HG02798 (cell line): ENCODE measurements at regions not wholly inside any gene's neighbourhood (a gene's known extent, or its start where the extent isn't known, plus 50 kb on each side); places are given as distances from the start of the nearest gene placed in this dataset.

ENCODE experiments used
- ATAC-seq: cut with Tn5 transposase; IDR thresholded peaks from one replicate; pipeline ENCODE4 v1.9.1; 2021; ENCODE audit warnings: mild to moderate bottlenecking; ENCODE audit not compliant: unreplicated experiment, poor library complexity

DNA sequence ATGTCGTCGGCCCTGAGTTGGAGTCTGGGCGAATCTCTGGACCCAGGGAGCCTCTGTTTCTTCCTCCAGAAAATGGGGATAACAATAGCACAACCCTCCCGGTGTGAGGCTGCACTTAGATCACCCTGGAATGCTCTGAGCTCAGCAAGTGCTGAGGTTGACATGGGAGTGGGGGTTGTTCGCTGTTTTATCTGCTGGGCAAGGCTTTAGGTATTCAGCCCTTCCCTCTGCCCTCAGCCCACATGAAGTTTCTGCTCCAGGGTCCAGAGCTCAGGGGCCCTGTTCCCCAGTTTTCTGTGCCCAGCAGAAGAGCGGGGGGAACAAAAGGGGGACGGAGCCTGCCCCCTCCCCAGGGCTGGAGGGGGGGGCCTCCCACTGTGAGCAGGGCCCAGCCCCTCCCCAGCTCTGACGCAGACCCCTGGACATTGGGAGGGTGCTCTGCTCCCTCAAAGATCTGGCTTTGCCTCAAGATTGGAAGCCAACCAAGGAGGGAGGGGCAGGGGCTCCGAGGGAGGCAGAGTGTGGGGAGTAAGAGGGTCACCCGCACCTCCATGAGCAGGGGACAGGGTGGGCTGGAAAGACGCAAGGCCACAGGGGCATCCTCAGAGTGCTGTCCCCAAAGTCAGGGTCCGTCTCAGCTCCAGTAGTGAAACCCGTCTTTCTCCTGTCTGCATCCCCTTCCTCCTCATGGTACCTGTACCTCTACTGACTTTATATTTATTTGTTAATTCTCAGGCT lies 215.6 kb downstream of the C9orf50 start:
- no peak for ATAC-seq

DNA sequence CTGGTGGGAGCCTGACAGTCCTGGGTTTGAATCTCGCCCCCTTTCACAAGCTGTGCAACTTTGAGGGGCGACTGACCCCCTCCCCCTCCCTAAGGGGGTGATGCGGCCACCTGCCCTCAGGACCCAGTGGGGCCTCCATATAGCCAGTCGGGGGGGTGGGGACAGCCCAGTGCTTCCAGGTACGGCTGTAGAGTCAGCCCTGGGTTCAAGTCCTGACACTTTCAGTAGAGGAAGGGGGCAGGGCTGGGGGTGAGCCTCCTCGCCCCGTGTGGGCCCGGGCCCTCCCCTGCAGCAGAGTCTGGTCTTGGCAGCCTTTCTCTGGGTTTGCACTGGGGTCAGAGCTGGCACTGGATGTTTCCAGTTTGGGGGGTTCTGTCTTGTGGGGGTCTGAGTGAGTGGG lies 216.3 kb downstream of the C9orf50 start:
- no peak for ATAC-seq

DNA sequence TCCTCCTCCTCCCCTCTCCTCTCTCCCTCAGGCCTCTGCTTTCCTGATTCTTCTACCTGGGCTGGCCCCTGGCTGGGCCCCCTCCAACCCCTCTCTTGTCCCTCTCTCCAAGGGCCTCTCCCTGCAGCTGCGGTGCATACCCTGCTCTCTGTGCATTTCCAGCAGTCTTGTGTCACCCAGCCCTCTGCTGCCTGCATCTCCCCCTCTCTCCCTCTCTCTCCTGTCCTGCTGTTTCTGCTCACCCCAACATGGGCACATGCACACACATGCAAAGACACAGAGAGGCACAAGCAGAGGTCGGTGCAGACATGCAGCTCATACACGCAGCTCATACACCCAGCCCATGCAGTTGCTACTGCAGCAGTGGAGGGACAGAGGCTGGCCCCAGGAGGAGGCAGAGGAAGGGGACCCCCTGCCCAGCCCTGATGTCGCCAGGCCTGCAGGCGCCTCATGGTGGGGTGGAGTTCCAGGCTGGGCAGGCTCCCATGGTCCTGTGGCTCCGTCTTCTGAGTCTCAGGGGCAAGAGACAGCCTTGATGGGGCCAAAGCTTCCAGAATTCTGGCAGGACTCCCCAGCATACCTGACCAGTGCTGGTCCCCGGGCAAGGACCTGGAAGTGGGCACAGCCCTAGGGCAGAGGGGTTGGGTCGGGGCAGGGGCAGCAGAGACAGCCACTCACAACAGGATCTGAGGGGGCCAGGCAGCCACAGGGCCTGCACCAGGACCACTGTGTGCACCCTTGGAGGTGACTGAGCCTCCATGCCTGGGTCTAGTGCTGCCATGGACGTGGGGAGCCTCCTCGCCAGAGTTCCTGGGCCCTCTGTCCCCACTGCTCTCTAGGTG lies 216.9 kb downstream of the C9orf50 start:
- ATAC-seq: no peak

DNA sequence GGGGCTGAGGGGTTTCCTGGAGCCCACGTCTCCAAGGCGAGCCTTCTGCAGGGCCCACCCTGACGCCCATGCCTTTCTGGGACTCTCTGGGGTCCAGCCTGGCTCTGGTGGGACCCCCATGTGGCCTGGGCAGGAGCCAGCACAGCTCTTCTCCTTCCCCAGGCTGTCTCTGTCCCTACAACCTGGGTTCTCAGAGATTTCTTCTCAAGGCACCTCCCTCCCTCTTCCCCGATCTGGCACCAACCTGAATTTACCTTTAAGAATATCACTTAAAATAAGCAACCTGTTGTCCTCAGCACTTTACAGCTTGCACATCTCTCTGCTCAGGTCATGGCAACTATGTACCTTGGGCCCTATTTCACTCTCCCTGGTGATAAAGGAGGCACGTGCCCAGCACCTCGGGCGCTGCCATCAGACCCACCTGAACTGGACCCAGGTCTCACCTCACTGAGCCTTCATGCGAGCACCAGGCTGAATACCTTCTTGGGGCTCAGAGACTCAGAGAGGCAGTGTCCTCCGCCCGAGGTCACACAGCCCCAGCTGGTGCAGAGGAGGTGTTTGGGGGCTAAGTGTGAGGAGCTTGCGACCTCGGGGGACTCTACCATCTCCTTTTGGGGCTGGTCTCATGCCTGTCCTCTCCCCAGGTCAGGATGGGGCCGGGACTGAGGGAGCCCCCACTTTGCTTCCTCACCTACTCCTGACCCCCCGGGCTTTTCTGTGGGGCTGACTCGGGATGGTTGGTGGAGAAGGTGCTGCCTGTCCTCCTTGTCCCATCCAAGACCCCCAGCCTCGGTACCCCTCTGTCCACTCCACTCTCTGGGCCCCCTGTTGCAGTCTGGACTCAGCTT lies 217.7 kb downstream of the C9orf50 start:
- ATAC-seq: no peak

DNA sequence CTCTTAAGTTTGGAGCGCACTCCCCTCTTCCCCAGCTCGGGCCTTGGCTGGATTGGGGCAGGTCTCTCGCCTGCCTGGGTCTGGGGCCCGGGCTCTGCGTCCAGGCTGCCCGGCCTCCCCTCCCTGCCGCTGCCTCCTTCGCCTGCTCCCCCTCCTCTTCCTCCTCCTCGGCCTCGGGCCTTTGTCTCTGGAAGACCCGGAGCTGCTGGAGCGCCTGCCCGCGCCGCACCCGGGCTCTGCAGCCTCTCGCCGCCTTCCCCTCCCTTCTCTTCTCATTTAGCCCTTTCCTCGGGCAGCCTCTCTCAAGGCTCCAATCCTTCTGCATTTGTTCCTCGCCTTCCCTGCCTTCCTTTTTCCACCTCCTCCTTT lies 218.5 kb downstream of the C9orf50 start:
- ATAC-seq: no peak

DNA sequence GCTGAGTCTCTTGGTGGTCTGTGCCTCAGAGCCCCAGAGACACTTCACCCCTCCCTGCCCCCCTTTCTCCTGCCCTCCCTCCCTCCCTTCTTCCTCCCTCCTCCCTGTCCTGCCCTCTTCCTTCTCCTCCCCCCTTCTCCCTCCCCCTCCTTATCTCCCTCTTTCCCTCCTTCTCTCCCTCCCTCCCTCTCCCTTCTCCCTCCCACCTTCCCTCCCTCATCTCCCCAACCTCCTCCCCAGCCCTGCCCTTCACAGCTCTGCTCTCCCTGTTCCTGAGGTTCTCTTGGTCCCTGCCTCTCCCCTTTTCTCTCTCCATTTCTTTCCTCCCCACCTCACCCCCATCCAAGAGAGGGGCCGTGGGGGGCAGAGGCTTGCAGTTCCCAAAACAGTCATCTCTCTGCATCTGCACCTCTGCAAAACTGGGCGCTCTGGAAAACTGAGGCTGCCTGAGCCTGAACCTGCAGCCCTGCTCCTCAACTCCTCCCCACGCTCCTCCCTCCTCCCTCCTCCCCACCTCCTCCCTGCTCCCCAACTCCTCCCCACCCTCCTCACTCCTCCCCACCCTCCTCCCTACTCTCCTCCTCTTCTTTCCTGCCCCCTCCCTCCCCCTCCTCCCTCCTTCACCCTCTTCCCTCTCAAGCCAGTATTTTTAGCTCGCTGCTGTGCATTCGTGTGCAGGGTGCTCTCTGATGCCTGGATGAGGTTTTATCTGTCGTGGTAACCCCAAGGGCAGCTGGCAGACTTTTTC lies 219.1 kb downstream of the C9orf50 start:
- no peak for ATAC-seq

DNA sequence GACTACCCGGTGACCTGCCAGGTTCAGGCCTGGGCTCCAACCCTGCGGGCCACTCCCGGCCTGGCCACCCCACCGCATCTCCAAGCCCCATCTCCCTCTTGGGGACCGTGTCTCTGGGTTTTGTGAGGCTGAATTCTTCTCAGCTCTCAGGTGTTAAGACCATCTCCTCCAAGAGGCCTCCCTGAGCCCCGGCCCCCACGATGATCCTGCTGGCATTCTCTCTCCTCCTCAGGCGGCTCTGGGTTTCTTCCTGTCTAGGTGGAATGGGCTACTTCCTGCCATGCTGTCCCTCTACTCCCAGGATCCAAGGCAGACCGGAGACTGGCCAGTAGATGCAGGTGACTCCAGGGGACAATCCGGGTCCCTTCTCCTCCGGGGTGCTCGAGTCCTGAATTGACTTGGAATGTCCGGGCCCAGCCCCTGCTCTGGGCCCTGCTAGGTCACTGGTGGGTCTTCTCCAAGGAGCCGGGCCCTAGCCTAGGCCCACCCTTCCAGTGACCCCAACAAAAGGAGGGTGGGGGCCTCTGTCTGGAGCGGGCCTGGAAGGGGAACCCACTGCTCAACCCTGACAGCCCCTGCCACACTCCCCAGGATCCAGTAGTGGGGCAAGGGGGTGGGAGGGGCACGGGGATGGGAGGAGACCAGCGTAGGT lies 219.8 kb downstream of the C9orf50 start:
- ATAC-seq: no peak

DNA sequence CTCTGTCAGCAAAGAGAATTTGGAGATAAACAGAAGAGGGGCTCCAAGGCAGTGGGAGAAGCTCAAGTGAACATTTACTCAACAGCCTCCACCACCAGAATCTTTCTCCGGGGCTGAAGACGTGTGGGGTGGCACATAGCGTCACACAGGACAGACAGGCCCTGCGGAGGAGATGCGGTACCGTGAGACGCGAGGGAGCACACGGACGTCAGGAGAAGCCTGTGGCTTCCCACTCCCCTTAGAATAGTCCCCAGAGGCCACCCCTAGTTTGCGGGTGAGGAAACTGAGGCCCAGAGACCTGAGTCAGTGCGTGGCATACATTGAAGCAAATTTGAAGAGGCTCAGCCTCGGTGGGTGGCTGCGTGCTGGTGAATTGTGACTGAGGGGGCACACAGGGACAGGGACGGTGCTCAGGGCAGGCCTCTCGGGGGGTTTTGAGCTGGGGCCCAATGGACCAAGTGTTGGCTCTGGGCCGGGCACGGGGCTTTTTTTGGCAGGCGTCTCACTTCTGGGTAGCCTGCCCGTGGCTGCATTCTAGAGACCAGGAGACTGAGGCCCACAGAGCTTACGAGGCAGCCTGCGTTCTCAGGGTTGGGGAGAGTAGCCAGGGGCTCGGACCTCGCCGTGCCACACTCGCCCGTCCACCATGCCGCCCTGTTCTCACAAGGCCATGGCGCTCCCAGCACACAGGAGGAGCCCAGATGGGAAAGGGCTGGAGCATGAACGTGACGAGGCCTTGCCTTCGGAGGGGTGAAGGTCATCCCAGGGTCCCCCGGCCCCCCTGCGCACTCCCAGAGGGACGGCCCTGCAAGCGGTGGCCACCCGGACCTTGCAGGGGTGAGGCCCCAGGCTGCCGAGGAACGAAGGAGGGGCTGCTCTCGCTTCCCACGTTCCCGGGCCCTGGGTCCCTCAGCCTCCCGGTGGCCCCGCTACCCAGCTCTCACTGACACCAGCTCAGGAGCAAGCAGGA lies 220.6 kb downstream of the C9orf50 start:
- ATAC-seq: no peak

DNA sequence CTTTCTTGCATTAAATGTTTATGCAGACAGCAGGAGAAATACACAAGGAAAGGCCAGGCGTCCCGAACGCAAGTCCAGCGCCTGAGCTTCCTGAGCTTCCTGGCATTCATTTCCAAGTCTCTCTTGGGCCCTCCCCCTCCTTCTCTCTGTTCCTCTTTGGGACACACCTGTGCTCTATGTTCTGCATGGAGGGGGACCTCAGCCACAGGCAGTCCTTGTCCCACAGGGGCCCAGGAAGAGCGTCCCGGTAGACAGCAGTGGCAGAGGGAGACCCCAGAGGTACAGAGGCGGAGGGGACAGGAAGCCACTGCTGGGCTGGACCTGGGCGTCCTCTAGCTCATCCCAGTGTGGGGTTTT lies 221.3 kb downstream of the C9orf50 start:
- no peak for ATAC-seq

DNA sequence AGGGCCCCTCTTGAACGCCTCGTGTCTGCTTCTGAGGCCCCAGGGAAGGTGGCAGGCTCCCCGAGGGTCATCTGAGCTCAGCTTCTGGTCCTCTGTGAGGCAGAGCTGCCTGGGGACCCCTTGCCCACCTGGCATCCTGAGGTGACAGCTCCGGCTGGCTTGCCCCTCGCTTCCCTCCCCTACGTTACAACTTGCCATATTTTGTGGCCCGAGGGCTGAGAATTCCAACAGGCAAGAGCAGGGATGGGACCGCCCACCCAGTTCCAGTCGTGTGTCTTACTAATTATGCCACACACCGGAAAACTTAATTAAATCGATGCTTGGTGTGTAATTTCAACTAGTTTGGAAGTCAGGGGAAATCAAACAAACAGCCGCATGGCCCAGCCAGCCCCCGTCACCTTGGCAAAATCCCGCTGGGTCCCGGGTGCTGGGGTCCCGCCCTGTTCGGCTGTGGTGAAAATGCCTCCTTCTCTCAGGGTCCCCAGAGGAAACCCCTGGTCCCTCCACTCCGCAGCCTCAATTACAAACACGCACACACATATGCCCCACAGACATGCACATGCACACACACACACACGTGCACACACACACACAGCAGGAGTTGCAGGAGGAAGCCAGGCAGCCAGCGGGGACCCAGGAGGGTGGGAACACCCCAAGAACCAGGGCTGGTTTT lies 221.0 kb upstream of the IER5L start:
- ATAC-seq: no peak

DNA sequence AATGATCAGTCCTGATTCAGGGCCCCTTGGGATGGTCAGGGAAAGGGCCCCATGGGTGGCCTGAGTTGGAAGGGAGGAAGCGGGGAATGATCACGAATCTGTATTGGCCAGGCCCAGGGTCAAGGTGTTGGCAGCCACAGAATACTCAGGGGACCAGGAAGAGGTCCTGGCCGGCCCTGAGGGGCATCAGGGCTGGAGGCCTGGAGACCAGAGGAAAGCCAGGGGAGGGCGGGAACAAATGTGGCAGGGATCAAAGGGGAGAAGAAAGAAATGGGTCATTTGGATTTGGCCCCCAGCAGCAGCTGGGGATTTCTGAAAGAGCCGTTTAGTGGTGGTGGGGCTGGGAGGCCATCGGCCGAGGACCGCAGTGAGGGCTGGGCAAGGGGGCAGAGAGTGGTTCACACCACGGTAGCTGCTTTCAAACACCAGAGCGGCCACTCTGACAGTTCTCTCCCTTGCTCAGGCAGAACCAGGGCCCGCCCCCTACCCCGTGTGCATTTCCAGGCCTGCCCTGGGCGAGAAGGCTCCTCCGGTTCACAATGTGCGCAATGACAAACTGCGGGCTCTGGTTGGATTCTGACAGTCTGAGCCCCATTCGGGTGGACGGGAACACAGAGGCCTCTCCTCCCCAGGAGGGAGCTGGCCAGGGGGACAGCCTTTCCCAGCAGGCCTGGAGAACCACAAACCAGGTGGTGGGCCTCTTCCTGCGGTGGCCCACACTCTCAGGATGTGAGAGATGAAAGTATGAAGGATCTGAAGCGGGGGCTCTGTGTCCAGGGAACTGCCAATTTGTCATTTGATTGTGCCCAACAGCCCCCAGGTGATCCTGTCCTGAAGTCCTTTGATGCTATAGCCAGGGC lies 220.3 kb upstream of the IER5L start:
- no peak for ATAC-seq

DNA sequence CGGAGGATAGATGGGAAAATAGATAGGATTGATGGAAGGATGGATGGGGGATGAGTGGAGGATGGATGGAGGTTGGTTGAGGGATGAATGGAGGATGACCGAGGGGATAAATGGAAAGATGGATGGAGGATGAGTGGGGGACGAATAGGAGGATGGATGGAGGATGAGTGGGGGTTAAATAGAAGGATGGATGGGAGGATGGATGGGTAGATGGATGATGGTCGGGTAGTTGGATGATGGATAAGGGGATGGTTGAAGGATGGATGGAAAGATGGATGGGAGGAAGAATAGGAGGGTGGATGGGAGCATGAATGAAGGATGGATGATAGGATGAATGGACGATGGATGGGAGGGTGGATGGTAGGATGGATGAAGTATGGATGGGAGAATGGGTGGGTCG lies 219.3 kb upstream of the IER5L start:
- ATAC-seq: no peak

DNA sequence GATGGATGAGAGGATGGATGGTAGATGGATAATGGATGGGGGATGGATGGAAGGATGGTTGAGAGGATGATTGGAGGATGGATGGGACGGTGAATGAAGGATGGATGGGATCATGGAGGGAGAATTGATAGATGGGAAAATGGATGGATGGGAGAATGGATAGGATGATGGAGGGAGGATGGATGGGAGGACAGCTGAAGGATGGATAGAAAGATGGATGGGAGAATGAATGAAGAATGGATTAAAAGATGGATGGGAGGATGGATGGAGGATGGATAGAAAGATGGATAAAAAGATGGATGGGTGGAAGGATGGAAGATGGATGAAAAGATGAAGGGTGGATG lies 218.3 kb upstream of the IER5L start:
- no peak for ATAC-seq

DNA sequence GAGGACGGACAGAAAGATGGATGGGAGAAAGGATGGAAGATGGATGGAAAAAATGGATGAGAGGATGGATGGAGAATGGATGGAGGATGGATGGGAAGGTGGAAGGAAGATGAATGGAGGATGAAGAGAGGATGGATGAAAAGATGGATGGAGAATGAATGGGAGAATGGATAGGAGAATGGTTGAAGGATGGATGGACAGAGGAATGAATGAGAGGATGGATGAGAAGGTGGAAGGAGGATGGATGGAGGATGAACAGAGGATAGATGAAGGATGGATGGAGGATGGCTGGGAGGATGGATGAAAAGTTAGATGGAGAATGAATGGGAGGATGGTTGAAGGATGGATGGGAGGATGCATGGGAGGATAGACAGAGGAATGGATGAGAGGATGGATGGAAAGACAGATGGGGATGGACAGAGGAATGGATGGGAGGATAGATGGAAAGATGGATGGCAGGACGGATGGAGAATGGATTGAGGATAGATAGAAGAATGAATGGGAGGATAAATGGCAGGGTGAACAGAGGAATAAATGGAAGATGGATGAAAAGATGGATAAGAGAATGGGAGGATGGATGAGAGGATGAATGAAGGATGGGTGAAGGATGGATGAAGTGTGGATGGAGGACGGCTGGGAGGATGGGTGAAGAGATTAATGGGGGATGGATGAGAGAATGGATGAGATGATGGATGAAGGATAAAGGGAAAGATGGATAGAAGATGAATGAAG lies 217.7 kb upstream of the IER5L start:
- ATAC-seq: no peak

DNA sequence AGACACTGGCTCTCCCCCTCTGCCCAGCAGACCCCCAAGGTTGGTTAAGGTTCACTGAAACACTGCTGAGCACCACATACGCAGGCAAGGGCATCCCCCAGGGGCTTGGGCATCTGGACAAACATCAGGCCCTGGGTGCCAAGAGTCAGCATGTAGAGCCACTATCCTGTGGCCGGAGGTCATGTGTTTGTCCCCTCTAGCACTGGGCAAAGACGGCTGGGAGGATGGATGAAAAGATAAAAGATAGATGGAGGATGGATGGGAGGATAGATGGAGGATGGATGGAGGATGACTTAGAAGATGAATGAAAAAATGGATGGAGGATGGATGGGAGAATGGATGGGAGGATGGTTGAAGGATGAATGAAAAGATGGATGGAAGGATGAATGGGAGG lies 216.8 kb upstream of the IER5L start:
- no peak for ATAC-seq

DNA sequence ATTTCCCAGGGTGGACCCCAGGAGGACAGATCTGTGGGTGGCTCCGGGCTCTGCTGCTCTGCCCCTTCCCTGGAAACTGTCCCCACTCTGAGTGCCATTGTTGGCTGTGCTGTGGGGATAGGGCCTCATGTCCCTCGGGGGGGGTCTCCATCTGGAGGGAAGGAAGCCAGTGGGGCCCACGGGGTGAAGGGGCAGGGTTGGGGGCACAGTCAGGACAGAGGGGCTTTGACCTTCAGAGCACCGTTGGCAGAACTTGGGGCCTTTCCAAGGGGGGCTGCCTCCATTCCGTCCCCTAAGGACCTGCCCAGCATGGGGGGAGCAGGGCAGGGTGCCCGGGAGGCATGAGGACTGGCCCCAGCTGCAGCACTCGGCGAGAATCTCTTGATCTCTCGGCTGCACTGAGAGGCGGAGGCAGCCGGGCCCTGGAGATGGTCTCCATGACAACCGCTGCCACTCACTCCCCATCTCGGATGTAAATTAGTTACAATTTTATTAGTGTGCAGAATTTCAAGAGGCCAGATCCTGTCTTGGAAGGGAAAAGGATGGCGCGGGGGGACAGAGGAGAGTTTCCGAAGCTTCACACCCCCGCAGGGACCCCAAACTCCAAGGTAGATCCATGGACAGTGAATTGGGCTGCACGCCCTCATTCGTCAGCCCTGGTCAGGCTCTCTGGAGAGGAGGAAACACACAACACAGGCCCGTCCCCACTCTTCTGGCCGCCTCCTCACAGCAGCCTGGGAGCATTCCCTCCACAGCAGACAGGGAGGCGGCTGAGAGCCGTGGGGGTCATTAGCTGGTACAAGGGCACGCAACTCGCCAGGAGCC lies 216.2 kb upstream of the IER5L start:
- no peak for ATAC-seq
